ENCODE measurements at regions not wholly inside any gene's neighbourhood (a gene's known extent, or its start where the extent isn't known, plus 50 kb on each side); places are given as distances from the start of the nearest gene placed in this dataset.
"Not testable (repeated sequence)": the region's sequence is repeated elsewhere in the genome, so short reads cannot be mapped to it uniquely, and the experiment has no call there.

DNA sequence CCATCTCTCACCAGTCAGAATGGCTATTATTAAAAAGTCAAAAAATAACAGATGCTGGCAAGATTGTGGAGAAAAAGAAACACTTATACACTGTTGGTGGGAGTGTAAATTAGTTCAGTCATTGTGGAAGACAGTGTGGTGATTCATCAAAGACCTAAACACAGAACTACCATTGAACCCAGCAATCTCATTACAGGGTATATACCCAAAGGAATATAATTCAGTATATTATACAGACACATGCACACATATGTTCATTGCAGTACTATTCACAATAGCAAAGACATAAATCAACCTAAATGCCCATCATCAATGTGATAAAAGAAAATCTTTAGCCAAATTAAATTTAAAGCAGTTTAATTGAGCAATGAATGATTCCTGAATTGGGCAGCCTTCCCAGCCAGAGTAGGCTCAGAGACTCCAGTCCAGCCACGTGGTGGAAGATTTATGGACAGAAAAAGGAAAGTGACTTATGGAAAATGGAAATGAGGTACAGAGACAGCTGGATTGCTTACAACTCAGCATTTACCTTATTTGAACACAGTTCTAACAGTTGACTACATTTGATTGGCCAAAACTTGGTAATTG is 377.1 kb upstream of the SLC39A10 start:
- DNase-seq (ENCODE audit: low read depth), result no peak
- H3K4me3 ChIP-seq (ENCODE audit: low read depth, low read length), result no peak overlapping the region

DNA sequence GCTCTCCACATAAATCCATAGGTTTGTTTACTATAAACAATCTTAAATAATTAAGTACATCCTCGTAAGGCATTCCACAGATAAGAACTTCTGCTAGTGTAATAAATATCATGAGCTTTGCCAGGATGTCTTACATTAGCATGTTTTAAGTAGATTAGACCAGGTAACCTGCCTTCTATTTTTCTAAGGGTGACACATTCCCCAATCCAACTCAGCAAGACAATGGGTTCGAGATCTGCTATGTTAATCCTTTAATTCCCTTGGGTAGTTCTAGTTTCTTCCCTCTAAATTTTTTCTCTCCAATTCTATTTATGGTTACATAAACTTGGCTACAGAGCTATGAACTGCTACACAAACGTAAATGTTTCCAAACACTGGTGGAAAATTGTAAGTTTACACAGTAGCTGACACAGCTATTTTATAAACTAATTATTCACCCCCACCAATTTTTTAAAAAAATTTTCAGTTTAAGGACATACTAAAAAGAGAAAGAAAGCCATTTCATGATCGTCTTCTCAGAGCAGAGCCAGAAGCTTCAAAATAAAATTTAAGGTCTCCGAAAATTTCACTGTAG is 386.5 kb upstream of the SLC39A10 start:
- DNase-seq (ENCODE audit: low read depth), result no peak
- no peak overlapping the region for H3K4me3 ChIP-seq (ENCODE audit: low read depth, low read length)

GRCh38 chr2:195269220-195269619 is 387.8 kb upstream of the SLC39A10 start:
- no peak for DNase-seq (ENCODE audit: low read depth)
- H3K4me3 ChIP-seq (ENCODE audit: low read depth, low read length), result no peak overlapping the region

DNA sequence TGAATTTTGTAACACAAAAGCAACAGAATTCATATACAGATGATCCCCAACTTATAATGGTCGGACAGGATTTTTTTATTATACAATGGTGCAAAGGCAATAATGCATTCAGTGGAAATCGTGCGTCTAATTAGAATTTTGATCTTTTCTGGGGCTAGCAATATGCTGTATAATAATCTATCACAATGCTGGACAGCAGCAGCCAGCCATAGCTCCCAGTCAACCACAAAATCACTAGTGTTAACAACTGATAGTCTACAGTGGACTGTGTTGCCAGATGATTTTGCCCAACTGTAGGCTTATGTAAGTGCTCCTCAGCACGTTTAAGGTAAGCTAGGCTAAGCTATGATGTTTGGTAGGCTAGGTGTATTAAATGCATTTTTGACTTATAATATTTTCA is 399.0 kb upstream of the SLC39A10 start:
- DNase-seq (ENCODE audit: low read depth), result no peak
- no peak overlapping the region for H3K4me3 ChIP-seq (ENCODE audit: low read depth, low read length)

- DNase-seq (ENCODE audit: low read depth), result no peak
- H3K4me3 ChIP-seq (ENCODE audit: low read depth, low read length), result no peak overlapping the region
Observed at GRCh38 chr2:195252018-195252417, 405.0 kb upstream of the SLC39A10 start.

GRCh38 chr2:195251214-195251613 is 405.8 kb upstream of the SLC39A10 start:
- DNase-seq (ENCODE audit: low read depth), result no peak
- no peak overlapping the region for H3K4me3 ChIP-seq (ENCODE audit: low read depth, low read length)

GRCh38 chr2:195238826-195239225 is 418.2 kb upstream of the SLC39A10 start:
- no peak for DNase-seq (ENCODE audit: low read depth)
- no peak overlapping the region for H3K4me3 ChIP-seq (ENCODE audit: low read depth, low read length)

DNA sequence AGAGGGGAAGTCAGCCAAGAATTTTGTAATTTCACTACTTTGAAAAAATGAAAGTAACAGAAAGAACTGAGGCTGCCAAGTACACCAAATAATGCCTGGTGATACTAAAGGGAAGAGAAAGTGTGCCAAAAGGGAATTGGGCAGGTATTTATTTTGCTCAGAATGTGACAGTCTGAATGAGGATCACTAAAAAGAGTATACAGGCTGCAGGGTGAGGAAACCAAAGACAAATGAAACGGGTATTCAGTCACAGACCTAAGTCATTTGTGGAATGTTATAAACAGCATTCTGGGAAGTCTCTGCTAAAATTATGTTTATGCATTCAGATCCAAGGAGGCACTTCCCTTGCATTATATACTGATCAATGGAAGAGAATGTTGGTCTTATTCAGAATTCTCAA is 418.6 kb upstream of the SLC39A10 start:
- no peak overlapping the region for H3K4me3 ChIP-seq (ENCODE audit: low read depth, low read length)
- no peak for DNase-seq (ENCODE audit: low read depth)

- not testable (repeated sequence) for H3K4me3 ChIP-seq (ENCODE audit: low read depth, low read length); DNase-seq (ENCODE audit: low read depth)
Observed at GRCh38 chr2:195228547-195228946, 428.5 kb upstream of the SLC39A10 start.

DNA sequence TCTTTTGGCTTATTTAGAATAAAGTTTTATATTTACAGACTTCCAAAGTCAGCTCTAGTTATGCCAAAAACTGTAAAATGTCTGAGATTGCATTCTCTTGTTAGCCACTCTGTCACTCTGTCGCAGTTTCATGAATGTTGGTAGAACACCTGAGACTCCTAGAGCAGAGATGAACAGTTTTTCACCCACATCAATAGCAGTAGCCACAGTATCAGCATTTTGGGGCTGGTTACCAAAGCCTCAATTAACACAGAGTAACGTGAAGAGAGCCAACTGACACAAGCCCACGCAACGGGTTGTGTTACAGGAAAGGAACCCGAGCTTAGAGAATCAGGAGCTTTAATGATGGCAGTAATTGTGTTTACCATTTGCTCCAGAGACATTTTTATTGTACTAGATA is 443.0 kb upstream of the SLC39A10 start:
- H3K4me3 ChIP-seq (ENCODE audit: low read depth, low read length), result no peak overlapping the region
- DNase-seq (ENCODE audit: low read depth), result no peak

DNA sequence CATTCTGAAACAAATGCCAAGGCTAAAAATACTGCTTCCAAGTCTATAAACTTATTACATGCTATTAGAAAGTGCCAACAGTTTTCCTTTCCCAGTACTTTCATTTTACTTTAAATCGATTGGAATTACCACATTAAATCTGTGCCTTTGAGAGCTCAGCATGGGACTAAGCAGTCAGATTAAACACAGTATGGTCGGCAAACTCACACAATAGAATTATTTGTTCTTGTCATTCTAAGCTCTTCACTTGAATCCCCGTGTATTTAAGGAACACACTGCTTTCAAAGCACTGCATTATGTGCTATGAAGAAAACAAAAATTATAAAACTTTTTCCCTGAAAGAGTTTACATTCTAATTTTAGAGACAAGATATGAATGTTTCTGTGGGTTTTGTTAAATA is 444.4 kb upstream of the SLC39A10 start:
- no peak for DNase-seq (ENCODE audit: low read depth)
- H3K4me3 ChIP-seq (ENCODE audit: low read depth, low read length), result no peak overlapping the region

DNA sequence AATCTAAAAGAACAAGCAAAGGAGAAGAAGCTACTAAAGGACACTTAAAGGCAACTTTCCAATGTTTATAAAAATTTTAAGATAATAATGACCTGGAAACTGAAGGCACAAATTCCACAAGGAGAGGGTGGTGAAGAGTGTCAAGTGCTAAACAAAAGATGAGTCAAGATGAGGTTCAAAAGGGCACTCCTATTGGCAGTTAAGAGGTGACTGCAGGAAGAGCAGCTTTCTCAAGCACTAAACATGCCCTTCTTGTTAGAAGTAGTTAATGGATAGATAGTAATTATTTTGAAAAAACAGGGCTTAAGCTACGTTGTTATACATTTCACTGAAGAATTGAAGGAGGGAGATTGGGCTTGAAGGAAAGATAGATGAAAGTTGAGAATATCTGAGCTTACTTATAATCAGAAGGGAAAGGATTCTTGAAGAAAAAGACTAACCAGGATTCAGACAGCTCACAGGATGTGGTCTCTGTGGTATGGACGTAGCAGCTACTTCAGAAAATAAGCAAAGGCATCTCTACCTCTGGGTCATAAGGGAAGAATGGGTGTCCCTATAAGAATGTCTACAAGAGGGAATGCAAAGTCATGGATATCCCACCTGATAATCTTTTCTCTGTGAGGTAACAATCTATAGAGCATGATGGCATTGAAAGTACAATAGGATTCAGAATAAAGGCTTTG is 454.7 kb upstream of the SLC39A10 start:
- H3K4me3 ChIP-seq (ENCODE audit: low read depth, low read length), result no peak overlapping the region
- DNase-seq (ENCODE audit: low read depth), result peak; percentile 17

DNA sequence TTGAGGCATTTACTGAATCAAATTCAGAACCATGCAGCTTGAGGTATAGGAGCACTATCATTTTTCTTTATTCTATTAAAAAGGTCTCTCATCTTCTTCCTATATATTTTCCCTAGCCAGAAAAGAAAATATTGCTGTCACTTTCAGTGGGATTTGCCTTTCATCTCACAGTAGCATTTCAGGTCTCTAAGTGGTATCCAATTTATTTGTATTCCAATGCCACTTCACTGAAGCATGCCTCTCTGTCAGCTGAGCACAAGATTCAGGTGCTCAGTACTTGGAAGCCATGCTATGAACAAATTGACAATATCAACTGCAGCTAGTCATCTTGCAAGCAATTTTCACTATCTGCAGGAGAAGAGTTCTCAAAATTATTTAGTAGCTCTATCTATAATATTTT is 457.2 kb upstream of the SLC39A10 start:
- DNase-seq (ENCODE audit: low read depth), result no peak
- no peak overlapping the region for H3K4me3 ChIP-seq (ENCODE audit: low read depth, low read length)

DNA sequence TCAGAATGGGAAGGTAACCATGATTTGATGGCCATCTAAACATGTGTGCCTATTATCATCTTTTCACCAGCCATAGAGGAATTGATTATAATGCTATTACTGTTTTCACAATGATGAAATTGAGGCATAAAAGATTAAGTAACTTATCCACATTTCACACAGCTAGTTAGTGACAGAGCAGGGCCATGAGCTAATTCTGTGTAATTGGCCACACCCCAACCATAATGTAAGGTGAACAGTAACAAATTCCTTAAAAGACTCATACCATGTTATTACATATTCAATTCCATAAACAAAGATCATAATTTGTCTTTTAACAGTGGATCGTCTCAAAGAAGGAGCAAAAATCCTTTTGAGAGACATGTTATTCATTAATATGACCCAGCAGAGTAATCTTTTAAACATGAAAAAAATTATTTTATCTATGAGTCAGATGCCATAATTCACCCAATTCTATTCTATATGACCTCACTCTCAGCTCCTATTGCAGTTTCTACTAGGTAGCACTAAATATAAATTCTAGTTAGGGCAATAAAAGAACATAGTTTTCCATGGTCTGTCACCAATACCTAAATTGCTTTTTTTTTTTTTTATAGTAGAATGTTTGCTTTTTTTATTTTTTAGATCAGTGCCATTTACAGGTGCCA is 475.8 kb upstream of the SLC39A10 start:
- DNase-seq (ENCODE audit: low read depth), result no peak
- no peak overlapping the region for H3K4me3 ChIP-seq (ENCODE audit: low read depth, low read length)

DNA sequence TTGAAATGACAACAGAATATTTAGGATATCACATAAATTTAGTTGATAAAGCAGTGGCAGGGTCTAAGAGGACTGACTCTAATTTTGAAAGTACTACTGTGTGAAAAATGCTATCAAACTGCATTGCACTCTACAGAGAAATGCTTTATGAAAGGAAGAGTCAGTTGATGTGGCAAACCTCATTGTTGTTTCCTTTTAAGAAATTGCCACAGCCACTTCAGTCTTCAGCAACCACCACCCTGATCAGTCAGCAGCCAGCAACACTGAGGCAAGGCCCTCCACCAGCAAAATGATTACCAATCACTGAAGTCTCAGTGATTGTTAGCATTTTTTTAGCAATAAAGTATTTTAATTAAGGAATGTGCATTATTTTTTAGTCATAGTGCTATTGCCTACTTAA is 488.7 kb upstream of the SLC39A10 start:
- no peak overlapping the region for H3K4me3 ChIP-seq (ENCODE audit: low read depth, low read length)
- no peak for DNase-seq (ENCODE audit: low read depth)

GRCh38 chr2:195164930-195165329 is 492.1 kb upstream of the SLC39A10 start:
- DNase-seq (ENCODE audit: low read depth), result no peak
- H3K4me3 ChIP-seq (ENCODE audit: low read depth, low read length), result no peak overlapping the region

- no peak overlapping the region for H3K4me3 ChIP-seq (ENCODE audit: low read depth, low read length)
- DNase-seq (ENCODE audit: low read depth), result no peak
Observed at GRCh38 chr2:195162918-195163317, 494.1 kb upstream of the SLC39A10 start.

- no peak overlapping the region for H3K4me3 ChIP-seq (ENCODE audit: low read depth, low read length)
- no peak for DNase-seq (ENCODE audit: low read depth)
Observed at GRCh38 chr2:195162194-195162593, 494.8 kb upstream of the SLC39A10 start.

GRCh38 chr2:195160963-195161362 is 496.1 kb upstream of the SLC39A10 start:
- DNase-seq (ENCODE audit: low read depth), result no peak
- H3K4me3 ChIP-seq (ENCODE audit: low read depth, low read length), result no peak overlapping the region

DNA sequence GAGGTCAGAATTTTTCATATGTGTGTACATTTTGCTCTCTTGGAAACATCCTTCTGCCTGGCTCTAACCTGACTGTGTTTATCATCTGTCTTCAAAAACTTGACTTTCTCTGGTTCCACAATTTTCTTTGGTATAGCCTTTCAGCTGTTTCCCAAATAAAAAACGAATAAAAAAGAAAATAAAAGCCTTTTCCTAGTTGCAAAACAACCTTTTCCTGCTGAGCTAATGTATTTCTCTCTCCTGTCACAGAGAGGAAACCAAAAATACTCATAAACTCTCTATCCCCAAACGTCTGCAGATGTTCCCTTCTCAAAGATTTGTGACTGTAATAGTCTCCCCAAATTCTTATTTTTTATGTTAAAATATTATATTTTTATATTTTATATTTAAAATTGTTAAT is 505.3 kb upstream of the SLC39A10 start:
- no peak overlapping the region for H3K4me3 ChIP-seq (ENCODE audit: low read depth, low read length)

DNA sequence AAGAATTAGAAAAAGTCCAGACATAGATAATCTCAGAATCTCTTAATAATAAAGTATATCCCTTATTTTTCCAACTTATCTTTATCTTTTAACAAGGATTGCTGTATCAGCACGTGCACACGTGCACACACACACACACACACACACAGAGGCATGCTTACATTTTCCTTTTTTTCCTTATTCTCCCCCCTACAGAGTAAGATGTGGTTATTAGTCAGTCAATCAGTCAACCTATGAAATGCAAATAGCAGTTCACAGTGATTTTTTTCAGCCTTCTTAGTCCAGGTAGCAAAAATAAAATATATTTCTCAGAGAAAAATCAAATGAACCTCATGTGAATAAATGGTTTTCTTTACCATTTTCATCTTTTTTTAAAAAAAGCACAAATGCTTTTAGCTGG is 506.2 kb upstream of the SLC39A10 start:
- H3K4me3 ChIP-seq (ENCODE audit: low read depth, low read length), result no peak overlapping the region
- no peak for DNase-seq (ENCODE audit: low read depth)

More for the DNA sequence above, 505.3 kb upstream of the SLC39A10 start:
- no peak for DNase-seq (ENCODE audit: low read depth)

Data from skeletal muscle cell (primary cell).